GM19324 (cell line): ENCODE measurements at regions not wholly inside any gene's neighbourhood (a gene's known extent, or its start where the extent isn't known, plus 50 kb on each side); places are given as distances from the start of the nearest gene placed in this dataset.

ENCODE experiments used
- ATAC-seq: cut with Tn5 transposase; IDR thresholded peaks from one replicate; pipeline ENCODE4 v1.9.1; 2021; ENCODE audit warnings: mild to moderate bottlenecking, moderate library complexity; ENCODE audit not compliant: unreplicated experiment, low FRiP score

- ATAC-seq: no peak
Observed at GRCh38 chr5:174356536-174356935, 311.0 kb downstream of the NSG2 start.

GRCh38 chr5:174358276-174358675 lies 312.8 kb downstream of the NSG2 start:
- ATAC-seq: no peak

DNA sequence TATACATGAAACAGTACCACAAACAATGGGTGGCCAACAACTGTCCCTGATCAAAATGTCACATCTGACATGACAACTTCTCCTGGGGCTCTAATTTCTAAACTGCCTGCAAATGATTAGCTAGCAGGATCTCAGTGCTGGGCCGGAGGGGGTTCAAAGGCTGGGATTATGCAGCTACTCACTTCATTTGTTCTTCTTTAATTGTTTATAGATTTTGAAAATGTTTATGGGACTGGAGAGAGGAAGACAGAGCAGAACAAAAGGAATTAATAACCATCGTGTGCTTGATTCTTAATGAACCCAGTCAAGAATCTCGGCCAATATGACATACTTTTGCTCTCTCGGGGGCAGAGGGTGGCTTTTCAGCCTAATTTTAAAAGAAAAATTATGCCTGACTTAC lies 313.6 kb downstream of the NSG2 start:
- ATAC-seq: no peak

DNA sequence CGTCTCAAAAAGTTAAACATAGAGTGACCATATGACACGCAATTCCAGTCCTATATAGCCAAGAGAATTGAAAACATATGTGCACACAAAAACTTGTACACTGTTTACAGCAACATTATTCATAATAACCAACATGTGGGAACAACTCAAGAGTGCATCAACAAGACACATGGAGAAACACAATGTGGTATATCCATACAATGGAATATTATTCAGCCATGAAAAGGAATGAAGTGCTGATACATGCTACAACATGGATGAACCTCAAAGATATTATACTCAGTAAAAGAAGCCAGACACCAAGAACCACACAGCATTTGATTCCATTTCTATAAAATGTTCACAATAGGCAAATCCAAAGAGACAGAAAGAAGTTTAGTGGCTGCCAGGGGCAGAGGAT lies 317.0 kb downstream of the NSG2 start:
- ATAC-seq: no peak

GRCh38 chr5:174363934-174364333 lies 318.4 kb downstream of the NSG2 start:
- no peak for ATAC-seq

DNA sequence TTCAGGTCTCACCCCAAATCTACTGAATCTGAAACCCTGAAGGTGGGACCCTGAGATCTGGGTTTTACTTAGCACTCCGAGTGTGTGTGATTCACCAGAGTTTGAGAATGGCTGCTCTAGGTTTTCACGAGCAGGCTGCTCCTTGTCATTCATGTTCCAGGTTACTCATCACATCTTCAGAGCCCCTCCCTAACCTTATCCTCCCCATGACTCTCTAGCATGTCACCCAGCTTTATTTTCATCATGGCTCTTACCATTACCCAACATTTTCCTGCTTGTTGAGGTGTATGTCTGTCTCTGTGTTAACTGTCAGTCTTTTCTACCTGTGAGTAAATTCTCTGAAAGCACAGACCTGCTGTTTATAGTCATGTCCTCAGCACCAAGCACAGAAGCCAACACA lies 319.2 kb downstream of the NSG2 start:
- no peak for ATAC-seq

DNA sequence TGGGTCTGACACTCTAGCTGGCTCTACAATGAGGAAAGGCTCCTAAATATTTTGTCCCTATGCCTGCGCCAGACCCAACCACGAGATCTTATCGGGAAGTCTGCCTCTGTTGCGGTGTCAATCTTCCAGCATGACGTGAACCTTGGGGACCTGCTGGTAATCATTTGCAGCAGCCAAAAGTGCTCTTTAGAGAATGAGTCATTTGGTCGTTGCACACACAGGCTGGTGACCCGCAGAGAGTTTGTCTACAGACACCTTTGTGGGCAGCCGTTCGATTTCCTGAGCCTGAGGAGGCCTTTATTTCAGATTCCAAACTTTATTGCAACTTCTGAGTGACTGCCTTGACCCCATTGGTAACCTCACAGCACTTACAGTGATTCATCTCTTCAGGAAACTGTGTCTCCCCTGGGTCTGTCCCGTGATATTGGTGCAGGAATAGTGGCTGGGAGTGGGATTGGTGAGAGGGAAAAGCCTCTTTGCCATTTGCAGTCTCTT lies 326.1 kb downstream of the NSG2 start:
- no peak for ATAC-seq

GRCh38 chr5:174374206-174374605 lies 328.7 kb downstream of the NSG2 start:
- no peak for ATAC-seq

DNA sequence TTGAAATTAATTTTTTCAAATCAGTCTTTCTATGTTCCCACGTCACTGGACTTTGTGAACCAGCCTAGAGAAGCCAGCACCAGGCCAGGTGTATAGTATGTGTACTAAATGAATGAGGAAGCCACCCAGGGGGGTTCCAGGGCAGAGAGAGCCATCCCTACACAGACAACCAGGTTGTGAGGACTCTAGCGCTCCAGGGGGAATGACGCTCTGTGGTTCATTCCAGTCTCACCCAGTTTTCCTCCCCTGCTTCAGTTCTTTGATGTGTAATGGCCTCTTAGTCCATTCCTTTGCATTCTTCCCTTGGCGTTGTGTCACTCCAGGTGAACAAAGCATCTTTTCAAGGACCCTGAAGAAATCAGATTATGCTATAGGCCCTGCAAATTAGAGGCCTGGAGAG lies 330.6 kb downstream of the NSG2 start:
- no peak for ATAC-seq

DNA sequence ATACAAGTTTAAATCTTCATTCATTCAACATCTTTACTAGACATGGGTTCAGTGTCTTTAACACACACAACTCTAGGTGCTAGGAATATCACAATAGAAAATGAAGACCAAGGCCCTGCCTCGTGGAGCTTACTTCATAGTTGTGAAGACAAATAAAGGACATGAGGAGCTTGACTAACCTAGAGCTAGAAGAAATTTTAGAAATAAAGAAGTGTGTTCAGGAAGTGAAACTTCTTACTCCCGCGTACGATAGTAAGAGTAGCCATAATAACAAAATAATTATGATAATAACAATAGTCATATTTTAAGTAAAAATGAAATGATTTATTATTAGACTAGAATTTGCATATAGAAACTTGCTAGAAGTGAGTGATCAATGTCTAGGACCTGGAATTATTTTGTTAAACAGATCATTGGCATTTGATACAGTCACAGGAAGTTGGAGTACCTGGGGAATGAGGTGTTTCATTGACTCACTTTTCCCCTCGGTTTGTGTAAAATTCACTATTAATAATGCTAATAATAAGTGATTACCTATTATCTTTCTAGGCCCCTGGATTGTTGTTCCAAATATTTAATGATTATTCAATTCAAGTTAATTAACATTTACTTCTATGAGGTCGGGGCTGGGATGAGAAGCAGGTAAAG lies 331.3 kb downstream of the NSG2 start:
- ATAC-seq: no peak

DNA sequence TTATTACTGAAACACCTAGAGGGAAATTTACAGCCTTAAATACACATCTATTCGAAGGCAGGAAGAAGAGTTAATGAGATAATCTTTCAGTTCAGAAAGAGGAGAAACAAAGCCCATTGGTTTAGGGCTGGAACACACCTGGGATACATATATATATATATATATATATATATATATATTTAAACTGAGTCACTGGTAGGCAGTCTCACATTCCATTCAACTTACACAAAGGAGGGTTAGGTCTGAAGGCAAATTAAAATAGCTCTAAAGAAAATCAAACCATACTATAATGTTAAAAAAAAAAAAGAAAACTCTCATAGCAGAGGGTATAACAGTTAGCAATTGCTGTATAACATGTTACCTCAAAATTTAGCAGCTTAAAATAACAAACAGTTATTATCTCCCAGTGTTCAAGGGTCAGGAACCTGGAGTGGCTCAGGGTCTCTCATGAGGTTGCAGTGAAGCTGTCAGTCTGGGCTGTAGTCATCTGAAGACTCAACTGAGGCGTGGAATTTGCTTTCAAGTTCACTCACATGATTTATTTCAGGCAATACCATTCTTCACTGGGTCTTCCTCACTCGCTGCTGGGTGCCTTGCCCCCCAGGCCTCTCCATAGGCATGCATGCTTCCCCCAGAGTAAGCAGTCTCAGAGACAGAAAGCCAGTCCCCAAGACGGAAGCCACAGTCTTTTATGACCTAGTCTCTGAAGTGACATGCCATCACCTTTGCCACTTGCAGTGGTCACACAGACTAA lies 332.8 kb downstream of the NSG2 start:
- ATAC-seq: no peak

DNA sequence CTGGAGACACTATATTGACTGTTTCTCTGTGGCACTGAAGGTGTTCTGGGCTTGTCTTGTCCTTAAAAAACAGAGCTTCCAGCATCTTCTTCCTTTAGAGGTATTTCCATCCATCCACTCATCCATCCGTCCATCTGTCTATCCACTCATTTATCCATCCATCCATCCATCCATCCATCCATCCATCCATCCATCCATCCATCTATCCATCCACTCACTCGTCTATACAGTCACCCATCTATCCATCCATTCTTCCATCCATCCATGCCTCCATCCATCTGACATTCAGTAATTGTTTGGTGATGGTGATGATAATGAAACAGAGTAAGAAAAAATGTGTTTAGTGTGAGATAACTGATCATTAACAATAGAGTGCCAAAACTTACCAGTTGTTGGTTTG lies 334.8 kb downstream of the NSG2 start:
- no peak for ATAC-seq

DNA sequence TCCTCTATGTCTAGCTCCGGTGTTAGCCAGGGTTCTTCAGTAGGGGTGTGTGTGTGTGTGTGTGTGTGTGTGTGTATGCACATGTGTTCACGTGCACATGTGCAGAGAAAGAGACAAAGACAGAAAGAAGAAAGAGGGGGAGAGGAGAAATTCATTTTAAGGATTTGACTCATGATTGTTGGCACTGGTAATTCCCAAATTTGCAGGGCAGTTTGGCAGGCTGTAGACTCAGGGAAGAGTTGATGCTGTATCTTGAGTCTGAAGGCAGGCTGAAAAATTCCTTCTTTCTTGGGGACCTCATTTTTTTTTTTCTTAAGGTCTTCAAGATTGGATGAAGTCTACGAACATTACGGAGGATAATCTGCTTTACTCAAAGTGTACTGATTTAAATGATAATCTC lies 335.7 kb downstream of the NSG2 start:
- ATAC-seq: no peak

GRCh38 chr5:174383210-174384167 lies 338.0 kb downstream of the NSG2 start:
- no peak for ATAC-seq

GRCh38 chr5:174384509-174384947 lies 339.0 kb downstream of the NSG2 start:
- ATAC-seq: no peak

- ATAC-seq: no peak
Observed at GRCh38 chr5:174386306-174386705, 338.1 kb upstream of the MSX2 start.

- no peak for ATAC-seq
Observed at GRCh38 chr5:174386846-174387245, 337.5 kb upstream of the MSX2 start.

DNA sequence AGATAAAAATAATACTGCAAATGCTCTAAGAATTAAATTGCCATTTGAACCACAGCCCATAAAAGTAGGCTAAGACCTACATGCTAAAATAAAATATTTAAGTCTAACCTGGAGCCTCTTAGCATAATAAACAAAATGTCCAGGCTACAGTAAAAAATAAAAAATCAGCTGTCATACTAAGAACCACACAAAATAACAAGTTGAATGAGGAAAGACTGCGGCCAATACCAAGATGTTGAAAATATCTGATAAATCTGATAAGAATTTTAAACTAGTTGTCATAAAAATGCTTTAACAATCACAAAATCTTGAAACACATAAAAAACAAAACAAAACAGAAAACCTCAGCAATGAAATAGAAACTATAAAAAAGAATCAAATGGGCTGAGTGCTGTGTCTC lies 336.9 kb upstream of the MSX2 start:
- ATAC-seq: no peak

DNA sequence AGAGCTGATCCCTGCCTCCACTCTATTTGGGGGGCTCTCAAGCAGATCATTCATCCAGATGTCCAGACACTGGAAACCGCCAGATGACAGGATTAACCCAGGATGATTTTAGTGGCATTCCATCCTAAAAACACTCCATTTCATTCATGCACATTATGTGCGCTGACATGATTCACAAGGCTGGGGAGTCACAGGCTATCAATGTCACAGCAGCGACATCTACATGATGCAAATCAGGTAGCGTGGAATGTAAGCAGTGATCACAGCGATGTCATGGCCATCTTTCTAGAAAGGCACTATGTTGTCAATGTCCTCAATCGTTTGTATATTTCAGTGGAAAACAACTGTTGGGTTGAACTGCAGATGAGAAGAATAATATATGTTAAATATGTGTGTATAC lies 331.5 kb upstream of the MSX2 start:
- ATAC-seq: no peak

DNA sequence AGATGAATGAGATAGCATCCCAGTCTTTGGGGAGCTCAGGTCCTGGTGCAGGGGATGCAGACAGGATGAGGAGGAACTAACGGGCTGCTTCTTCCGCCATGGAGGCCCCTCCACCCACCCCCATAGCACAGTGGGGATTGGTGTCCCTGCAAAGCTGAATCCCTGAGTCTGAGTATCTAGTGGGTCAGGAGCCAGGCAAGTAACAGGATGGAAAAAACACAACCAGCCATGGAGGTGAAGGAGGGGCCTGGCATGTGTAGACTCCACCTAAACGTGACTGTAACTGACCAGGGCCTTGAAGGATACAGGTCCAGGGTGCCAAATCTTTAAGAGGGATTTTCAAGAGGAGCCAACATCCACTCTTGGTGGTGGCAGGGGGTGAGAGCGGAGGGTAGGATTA lies 327.8 kb upstream of the MSX2 start:
- no peak for ATAC-seq

DNA sequence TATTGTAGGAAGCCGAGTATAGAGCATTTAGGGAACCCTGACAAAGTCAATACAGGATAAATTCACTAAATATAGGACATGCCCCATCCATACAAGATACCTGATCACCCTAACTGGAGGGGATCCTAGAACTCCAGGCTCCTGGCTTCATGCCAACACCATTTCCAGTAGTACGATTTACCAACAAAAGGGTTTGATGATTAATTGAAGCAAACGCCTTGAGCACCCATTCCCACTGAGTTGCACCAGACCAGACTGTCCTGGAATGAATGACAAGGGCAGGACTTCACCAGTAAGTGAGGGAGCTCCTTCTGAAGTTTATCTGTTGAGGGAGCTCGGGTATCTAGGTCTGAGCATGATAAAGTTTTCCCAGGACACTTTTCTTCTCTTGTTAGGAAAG lies 327.2 kb upstream of the MSX2 start:
- ATAC-seq: no peak
